Gastrocnemius medialis (tissue), 4 donors: ENCODE measurements at regions not wholly inside any gene's neighbourhood (a gene's known extent, or its start where the extent isn't known, plus 50 kb on each side); places are given as distances from the start of the nearest gene placed in this dataset.
A peak's percentile ranks its signal among the peaks of the same experiment; 100 is the strongest.
"Not testable (repeated sequence)": the region's sequence is repeated elsewhere in the genome, so short reads cannot be mapped to it uniquely, and the experiment has no call there.

Source experiments
- ATAC-seq, 2 donors: fragments of 150-250 bp; one replicate each; pipeline ENCODE4 v1.9.1; 2016
- DNase-seq, 2 donors: peaks; one replicate each; pipeline ENCODE4 v3.0.0-alpha.2; 2019
- H3K27ac ChIP-seq, 4 donors: fragments of 200-600 bp; sonication (generic); 1 replicate in 1 of 4; 2 replicates in 3 of 4; pipeline ENCODE4 v1.5.1; 2016 to 2018; ENCODE audit warnings: mild to moderate bottlenecking in 2 of 4, moderate library complexity in 1 of 4
- H3K27me3 ChIP-seq, 3 donors: fragments of 200-600 bp; sonication (generic) in 2 of 3; 1 replicate in 1 of 3; 2 replicates in 2 of 3; pipeline versions ENCODE4 v1.5.1 to v1.6.0; 2016 to 2019; ENCODE audit warnings: mild to moderate bottlenecking in 1 of 3, moderate library complexity in 1 of 3
- H3K36me3 ChIP-seq, 2 donors: fragments of 200-600 bp; sonication (generic) in 1 of 2; one replicate each; pipeline ENCODE4 v1.5.1; 2017 to 2018
- H3K4me1 ChIP-seq, 2 donors: fragments of 200-600 bp; sonication (generic) in 1 of 2; one replicate each; pipeline ENCODE4 v1.5.1; 2016 to 2017; ENCODE audit warnings: mild to moderate bottlenecking in 2 of 2
- H3K4me3 ChIP-seq, 4 donors: fragments of 200-600 bp; sonication (generic) in 3 of 4; 1 replicate in 1 of 4; 2 replicates in 3 of 4; pipeline ENCODE4 v1.5.1; 2016 to 2019; ENCODE audit warnings: mild to moderate bottlenecking in 2 of 4
- H3K9me3 ChIP-seq, 3 donors: fragments of 200-600 bp; sonication (generic) in 2 of 3; 1 replicate in 1 of 3; 2 replicates in 2 of 3; pipeline ENCODE4 v1.5.1; 2016 to 2019
- CTCF ChIP-seq, 5 experiments: fragments of 450-650 bp in 3 of 5; fragments of 200-600 bp in 2 of 5; sonication (generic) in 2 of 5; IDR thresholded peaks in 4 of 5; conservative IDR thresholded peaks in 1 of 5; 1 replicate in 4 of 5; 2 replicates in 1 of 5; pipeline ENCODE4 v1.5.1; 2016 to 2019; ENCODE audit warnings: antibody characterized with exemption in 5 of 5, mild to moderate bottlenecking in 3 of 5, moderate library complexity in 3 of 5
- POLR2A ChIP-seq, 2 donors: fragments of 450-650 bp; IDR thresholded peaks; one replicate each; pipeline ENCODE4 v1.6.1; 2017; ENCODE audit warnings: antibody characterized with exemption in 2 of 2, mild to moderate bottlenecking in 2 of 2, moderate library complexity in 2 of 2
- in situ Hi-C, 4 donors: fragments of 200-750 bp; cut with MboI; loops; one replicate each; pipeline versions ENCODE4 v1.15.0 to v1.8.0; 2017; ENCODE audit warnings: low sequenced_read_pairs in 4 of 4
- intact Hi-C: fragments of 100-400 bp; cut with DNase I; formaldehyde crosslinking; loops from one replicate; pipeline ENCODE4 v1.15.1; 2023; ENCODE audit warnings: low total_unique reads

GRCh38 chr15:46091860-46092450, 457.1 kb downstream of the SQOR start:
- Histone ChIP-seq H3K27ac (no peak overlapping the region), H3K4me1 (no peaks in the 10 kb centered on the region), H3K27me3 (no peaks in the 10 kb centered on the region), H3K9me3 (no peaks in the 10 kb centered on the region), H3K4me3 (no peak overlapping the region), H3K36me3 (no peaks in the 10 kb centered on the region)
- intact Hi-C loops (no loop called here), in situ Hi-C loops (no loop called here)
- DNase-seq (no peak), ATAC-seq (no peak)
- TF ChIP-seq POLR2A (IDR thresholded peaks at IDR 0.05) (no peak), CTCF (IDR thresholded peaks at IDR 0.05 in 4 of 5, conservative IDR thresholded peaks at IDR 0.05 in 1 of 5) (peak in 2 of 5 experiments; percentile 25 to 36)

- H3K4me3 ChIP-seq, H3K36me3 ChIP-seq, H3K27me3 ChIP-seq, intact Hi-C loops, in situ Hi-C loops, H3K27ac ChIP-seq, H3K4me1 ChIP-seq, DNase-seq, H3K9me3 ChIP-seq, ATAC-seq: not testable (repeated sequence)
Measured at GRCh38 chr15:46098006-46098405, 463.2 kb downstream of the SQOR start.

GRCh38 chr15:46110755-46111154, 475.9 kb downstream of the SQOR start:
- H3K36me3 ChIP-seq, result no peaks in the 10 kb centered on the region
- H3K27me3 ChIP-seq, result no peaks in the 10 kb centered on the region
- no peak overlapping the region for H3K27ac ChIP-seq
- TF ChIP-seq CTCF (IDR thresholded peaks at IDR 0.05 in 4 of 5, conservative IDR thresholded peaks at IDR 0.05 in 1 of 5) (no peak), POLR2A (IDR thresholded peaks at IDR 0.05) (no peak)
- no peak overlapping the region for H3K4me3 ChIP-seq
- intact Hi-C loops (no loop called here), in situ Hi-C loops (no loop called here)
- H3K9me3 ChIP-seq, result no peaks in the 10 kb centered on the region
- H3K4me1 ChIP-seq, result no peaks in the 10 kb centered on the region
- no peak for DNase-seq
- no peak for ATAC-seq

DNA sequence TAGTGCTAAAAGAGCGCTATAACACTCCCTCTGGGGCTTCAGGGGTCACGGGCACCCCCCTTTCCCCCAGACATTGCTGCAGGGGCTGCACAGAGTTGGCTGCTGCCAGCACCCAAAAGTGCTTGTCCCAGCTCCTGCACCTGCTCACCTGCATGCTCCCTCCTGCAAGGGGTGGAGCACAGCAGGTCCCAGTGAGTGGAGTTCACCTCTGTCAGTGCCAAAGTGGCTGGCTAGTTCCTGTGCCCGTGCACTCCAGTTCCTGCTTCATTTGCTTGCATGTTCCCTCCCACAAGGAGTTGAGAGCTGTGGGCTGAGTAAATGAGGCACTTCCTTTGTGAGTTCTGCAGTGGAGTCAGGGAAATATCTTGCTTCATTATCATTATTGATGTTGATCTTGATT, 476.9 kb downstream of the SQOR start:
- in situ Hi-C loops, result no loop called here
- no peak overlapping the region for H3K27ac ChIP-seq
- no peaks in the 10 kb centered on the region for H3K9me3 ChIP-seq
- ATAC-seq (no peak), DNase-seq (no peak)
- no peaks in the 10 kb centered on the region for H3K36me3 ChIP-seq
- intact Hi-C loops, result no loop called here
- TF ChIP-seq CTCF (IDR thresholded peaks at IDR 0.05 in 4 of 5, conservative IDR thresholded peaks at IDR 0.05 in 1 of 5), result no peak
- TF ChIP-seq POLR2A (IDR thresholded peaks at IDR 0.05), result no peak
- H3K27me3 ChIP-seq, result no peaks in the 10 kb centered on the region
- no peaks in the 10 kb centered on the region for H3K4me1 ChIP-seq
- H3K4me3 ChIP-seq, result no peak overlapping the region

DNA sequence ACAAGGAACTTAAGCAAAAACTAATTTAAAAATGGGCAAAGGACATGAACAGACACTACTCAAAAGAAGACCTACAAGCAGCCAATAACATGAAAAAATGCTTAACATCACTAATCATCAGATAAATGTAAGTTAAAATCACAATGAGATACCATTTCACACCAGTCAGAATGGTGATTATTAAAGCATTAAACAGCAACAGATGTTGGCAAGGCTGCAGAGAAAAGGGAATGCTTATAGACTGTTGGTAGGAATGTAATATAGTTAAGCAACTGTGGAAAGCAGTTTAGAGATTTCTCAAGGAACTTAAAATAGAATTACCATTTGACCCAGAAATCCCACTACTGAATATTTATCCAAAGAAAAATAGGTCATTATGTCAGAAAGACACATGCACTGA, 482.2 kb downstream of the SQOR start:
- no peaks in the 10 kb centered on the region for H3K27me3 ChIP-seq
- ATAC-seq, result no peak
- no peak for DNase-seq
- in situ Hi-C loops (no loop called here), intact Hi-C loops (no loop called here)
- no peaks in the 10 kb centered on the region for H3K9me3 ChIP-seq
- no peak overlapping the region for H3K4me3 ChIP-seq
- H3K36me3 ChIP-seq, result no peaks in the 10 kb centered on the region
- TF ChIP-seq POLR2A (IDR thresholded peaks at IDR 0.05) (no peak), CTCF (IDR thresholded peaks at IDR 0.05 in 4 of 5, conservative IDR thresholded peaks at IDR 0.05 in 1 of 5) (no peak)
- no peaks in the 10 kb centered on the region for H3K4me1 ChIP-seq
- H3K27ac ChIP-seq, result no peak overlapping the region
